SU-DHL-6 (cell line): ENCODE measurements at regions not wholly inside any gene's neighbourhood (a gene's known extent, or its start where the extent isn't known, plus 50 kb on each side); places are given as distances from the start of the nearest gene placed in this dataset.

Experiments used
- H2AFZ ChIP-seq: fragments of 200-600 bp; sonication (generic); 2 replicates; pipeline ENCODE4 v1.6.1; 2014; ENCODE audit warnings: low read depth, mild to moderate bottlenecking, moderate library complexity, mixed read lengths, antibody characterized with exemption, low read length; ENCODE audit not compliant: severe bottlenecking
- H3F3A ChIP-seq: fragments of 200-600 bp; shearing (Covaris generic); 2 replicates; pipeline ENCODE4 v1.6.0; 2016; ENCODE audit warnings: antibody characterized with exemption, mild to moderate bottlenecking; ENCODE audit not compliant: insufficient read depth
- H3K27ac ChIP-seq: fragments of 200-600 bp; sonication (generic); 2 replicates; pipeline ENCODE4 v1.5.1; 2016; ENCODE audit warnings: low read depth, mild to moderate bottlenecking, low read length, moderate library complexity, mixed read lengths
- H3K27me3 ChIP-seq: fragments of 200-600 bp; sonication (generic), shearing (Covaris generic); 2 replicates; pipeline ENCODE4 v1.6.0; 2014; ENCODE audit warnings: mild to moderate bottlenecking, low read length
- H3K36me3 ChIP-seq: fragments of 200-600 bp; sonication (generic); 2 replicates; pipeline ENCODE4 v1.6.1; 2014; ENCODE audit warnings: mild to moderate bottlenecking, low read length, mixed read lengths
- H3K4me2 ChIP-seq: fragments of 300-600, 200-600 bp; shearing (Covaris generic), sonication (generic); 2 replicates; pipeline ENCODE4 v1.6.0; 2014; ENCODE audit warnings: low read length, low read depth, mild to moderate bottlenecking; ENCODE audit not compliant: poor library complexity, severe bottlenecking
- H3K4me3 ChIP-seq: fragments of 200-600 bp; sonication (generic); 2 replicates; pipeline ENCODE4 v1.5.1; 2014; ENCODE audit warnings: antibody characterized with exemption, low read length, mild to moderate bottlenecking, mixed read lengths; ENCODE audit not compliant: insufficient read depth, poor library complexity, severe bottlenecking
- H3K79me2 ChIP-seq: fragments of 200-600 bp; sonication (generic); 2 replicates; pipeline ENCODE4 v1.6.1; 2014; ENCODE audit warnings: mild to moderate bottlenecking, low read length, moderate library complexity; ENCODE audit not compliant: insufficient read depth
- H3K9ac ChIP-seq: fragments of 200-600 bp; sonication (generic); 2 replicates; pipeline ENCODE4 v1.7.0; 2014; ENCODE audit warnings: mild to moderate bottlenecking, low read length
- H3K9me2 ChIP-seq: fragments of 200-600 bp; sonication (generic); replicated peaks from 2 replicates; pipeline ENCODE4 v1.6.1; 2014; ENCODE audit warnings: low read length; ENCODE audit not compliant: insufficient read depth
- H3K9me3 ChIP-seq: fragments of 200-600 bp; sonication (generic); 2 replicates; pipeline ENCODE4 v1.6.1; 2014; ENCODE audit warnings: low read length, mixed read lengths; ENCODE audit not compliant: insufficient read depth
- H4K20me1 ChIP-seq: fragments of 200-600 bp; sonication (generic); 2 replicates; pipeline ENCODE4 v1.6.1; 2014; ENCODE audit warnings: low read depth, mild to moderate bottlenecking, antibody characterized with exemption, low read length, moderate library complexity, mixed read lengths
- EZH2phosphoT487 ChIP-seq: fragments of 200-600 bp; sonication (generic), shearing (Covaris generic); conservative IDR thresholded peaks from 2 replicates; pipeline ENCODE4 v1.6.1; 2018; ENCODE audit warnings: mild to moderate bottlenecking, antibody characterized with exemption, low read length, moderate library complexity, mixed read lengths
- TF ChIP-seq, protein P1 (sequence below): fragments of 200-600 bp; sonication (generic); IDR thresholded peaks from one replicate; pipeline ENCODE4 v1.5.1; 2017; ENCODE audit warnings: antibody characterized with exemption, mild to moderate bottlenecking, low read length, moderate library complexity; ENCODE audit not compliant: insufficient read depth, poor library complexity, severe bottlenecking

DNA sequence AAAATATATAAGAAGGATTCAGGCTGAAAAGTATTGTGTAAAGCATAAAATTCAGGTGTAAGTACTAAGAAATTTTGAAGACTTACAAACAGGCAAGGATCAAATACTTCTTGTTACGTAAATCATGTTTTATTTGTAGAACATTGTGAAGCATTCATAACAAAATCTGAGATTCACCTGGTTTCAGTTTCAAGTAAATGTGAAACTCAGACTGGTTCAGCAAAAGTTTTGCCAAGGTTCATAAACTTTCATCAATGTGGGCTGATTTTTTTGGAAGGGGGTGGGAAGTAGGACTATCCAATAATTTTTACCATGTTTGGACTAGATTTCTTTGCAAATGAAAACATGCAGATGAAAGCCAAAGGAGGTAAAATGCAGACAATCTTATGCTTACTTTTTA, 527.7 kb downstream of the ANKRD50 start:
- Histone ChIP-seq H2AFZ (no peak overlapping the region), H3K9ac (no peak overlapping the region), H3K27me3 (no peaks in the 10 kb centered on the region), H3K79me2 (no peaks in the 10 kb centered on the region), H3F3A (no peaks in the 10 kb centered on the region), H3K9me3 (no peaks in the 10 kb centered on the region), H3K4me3 (no peak overlapping the region), H4K20me1 (no peaks in the 10 kb centered on the region), H3K4me2 (no peak overlapping the region), H3K9me2 (no peaks in the 10 kb centered on the region), H3K36me3 (no peaks in the 10 kb centered on the region), H3K27ac (no peak overlapping the region)
- TF ChIP-seq EZH2phosphoT487, result no peak
- TF ChIP-seq, protein P1, sequence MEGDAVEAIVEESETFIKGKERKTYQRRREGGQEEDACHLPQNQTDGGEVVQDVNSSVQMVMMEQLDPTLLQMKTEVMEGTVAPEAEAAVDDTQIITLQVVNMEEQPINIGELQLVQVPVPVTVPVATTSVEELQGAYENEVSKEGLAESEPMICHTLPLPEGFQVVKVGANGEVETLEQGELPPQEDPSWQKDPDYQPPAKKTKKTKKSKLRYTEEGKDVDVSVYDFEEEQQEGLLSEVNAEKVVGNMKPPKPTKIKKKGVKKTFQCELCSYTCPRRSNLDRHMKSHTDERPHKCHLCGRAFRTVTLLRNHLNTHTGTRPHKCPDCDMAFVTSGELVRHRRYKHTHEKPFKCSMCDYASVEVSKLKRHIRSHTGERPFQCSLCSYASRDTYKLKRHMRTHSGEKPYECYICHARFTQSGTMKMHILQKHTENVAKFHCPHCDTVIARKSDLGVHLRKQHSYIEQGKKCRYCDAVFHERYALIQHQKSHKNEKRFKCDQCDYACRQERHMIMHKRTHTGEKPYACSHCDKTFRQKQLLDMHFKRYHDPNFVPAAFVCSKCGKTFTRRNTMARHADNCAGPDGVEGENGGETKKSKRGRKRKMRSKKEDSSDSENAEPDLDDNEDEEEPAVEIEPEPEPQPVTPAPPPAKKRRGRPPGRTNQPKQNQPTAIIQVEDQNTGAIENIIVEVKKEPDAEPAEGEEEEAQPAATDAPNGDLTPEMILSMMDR, result no peak

- H3K9ac ChIP-seq, result no peak overlapping the region
- no peak overlapping the region for H3K4me3 ChIP-seq
- TF ChIP-seq, protein P1, result no peak
- H3K36me3 ChIP-seq, result no peaks in the 10 kb centered on the region
- H3K27me3 ChIP-seq, result no peaks in the 10 kb centered on the region
- no peaks in the 10 kb centered on the region for H3K9me3 ChIP-seq
- no peaks in the 10 kb centered on the region for H3K9me2 ChIP-seq
- no peaks in the 10 kb centered on the region for H3K79me2 ChIP-seq
- H2AFZ ChIP-seq, result no peak overlapping the region
- no peaks in the 10 kb centered on the region for H3F3A ChIP-seq
- no peak overlapping the region for H3K4me2 ChIP-seq
- H3K27ac ChIP-seq, result no peak overlapping the region
- H4K20me1 ChIP-seq, result no peaks in the 10 kb centered on the region
Measured at GRCh38 chr4:124188595-124188994, 523.9 kb downstream of the ANKRD50 start.

GRCh38 chr4:124189545-124189944, 523.0 kb downstream of the ANKRD50 start:
- H3K79me2 ChIP-seq, result no peaks in the 10 kb centered on the region
- no peaks in the 10 kb centered on the region for H3K27me3 ChIP-seq
- H4K20me1 ChIP-seq, result no peaks in the 10 kb centered on the region
- no peak overlapping the region for H2AFZ ChIP-seq
- no peak overlapping the region for H3K4me2 ChIP-seq
- no peak overlapping the region for H3K27ac ChIP-seq
- H3K9me2 ChIP-seq, result no peaks in the 10 kb centered on the region
- TF ChIP-seq, protein P1, result no peak
- no peak for TF ChIP-seq EZH2phosphoT487
- no peaks in the 10 kb centered on the region for H3K9me3 ChIP-seq
- H3K9ac ChIP-seq, result no peak overlapping the region
- H3K4me3 ChIP-seq, result no peak overlapping the region
- H3K36me3 ChIP-seq, result no peaks in the 10 kb centered on the region
- no peaks in the 10 kb centered on the region for H3F3A ChIP-seq

DNA sequence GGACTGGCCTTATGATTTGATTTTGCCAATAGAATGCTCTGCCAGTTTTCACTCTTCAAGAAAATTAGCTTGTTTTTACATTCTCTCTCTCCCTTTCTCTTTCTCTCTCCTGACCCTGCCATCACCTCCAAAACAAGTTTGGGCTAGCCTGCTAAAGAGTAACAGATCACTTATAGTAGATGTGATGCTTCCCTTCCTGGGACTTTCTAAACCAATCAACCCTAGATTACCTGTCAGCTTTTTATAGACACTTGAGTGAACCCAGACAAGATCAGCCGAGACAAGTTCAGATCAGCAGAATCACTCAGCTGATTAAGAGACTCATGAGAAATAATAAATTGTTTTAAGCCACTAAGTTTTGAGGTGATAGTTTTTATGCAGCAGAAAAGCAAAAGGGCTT, 521.2 kb downstream of the ANKRD50 start:
- no peak overlapping the region for H3K9ac ChIP-seq
- H3K27ac ChIP-seq, result no peak overlapping the region
- H4K20me1 ChIP-seq, result no peaks in the 10 kb centered on the region
- no peaks in the 10 kb centered on the region for H3F3A ChIP-seq
- H2AFZ ChIP-seq, result no peak overlapping the region
- H3K9me3 ChIP-seq, result no peaks in the 10 kb centered on the region
- H3K36me3 ChIP-seq, result no peaks in the 10 kb centered on the region
- H3K4me3 ChIP-seq, result no peak overlapping the region
- H3K27me3 ChIP-seq, result no peaks in the 10 kb centered on the region
- no peaks in the 10 kb centered on the region for H3K9me2 ChIP-seq
- H3K4me2 ChIP-seq, result no peak overlapping the region
- TF ChIP-seq, protein P1, result no peak
- TF ChIP-seq EZH2phosphoT487, result no peak
- no peaks in the 10 kb centered on the region for H3K79me2 ChIP-seq
